ENCODE measurements at regions not wholly inside any gene's neighbourhood (a gene's known extent, or its start where the extent isn't known, plus 50 kb on each side); places are given as distances from the start of the nearest gene placed in this dataset.

DNA sequence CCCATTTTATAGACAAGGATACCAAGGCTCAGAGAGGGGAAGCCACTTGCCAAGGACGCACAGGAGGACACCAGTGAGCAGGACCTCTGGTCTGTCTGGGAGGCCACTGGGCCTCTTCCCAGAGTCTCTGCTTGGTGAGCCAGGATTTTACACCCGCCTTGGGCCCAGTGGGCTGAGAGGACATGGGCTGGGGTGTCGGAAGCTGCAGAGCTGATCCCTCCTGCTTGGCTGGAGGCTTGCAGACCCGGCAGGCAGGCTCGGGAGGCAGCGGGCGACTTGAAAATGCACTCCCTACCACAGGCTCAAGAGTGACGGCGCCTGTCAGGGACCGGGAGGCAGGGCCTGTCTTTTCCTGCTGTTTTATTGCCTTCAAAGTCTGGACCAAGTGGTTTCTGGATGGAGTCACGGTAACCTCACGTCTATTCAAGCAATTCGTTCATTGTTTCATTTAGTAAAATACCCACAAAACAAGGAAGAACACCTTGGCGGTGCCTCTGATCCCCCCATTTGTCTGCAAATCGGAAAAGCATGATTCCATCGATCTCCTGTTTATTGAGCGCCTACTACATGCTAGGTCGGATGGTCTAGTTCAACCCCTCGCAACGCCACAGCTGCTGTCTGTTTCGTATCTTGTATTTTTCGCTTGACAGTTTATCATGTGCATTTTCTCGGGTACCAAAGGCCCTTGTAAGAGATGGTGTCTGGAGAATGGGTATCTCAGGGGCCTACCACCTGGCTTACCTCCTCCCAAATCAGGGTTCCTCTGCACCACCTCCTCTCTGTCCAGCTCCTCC, 108.1 kb upstream of the IER5L start:
- Histone ChIP-seq H2AFZ (ENCODE audit: low read depth) (no peak overlapping the region), H3K36me3 (replicated peaks in 1 of 2; ENCODE audit: control insufficient read depth in 1 of 2, insufficient read depth in 2 of 2, low read length in 1 of 2) (no peaks in the 10 kb centered on the region), H3K9ac (no peak overlapping the region), H3K9me3 (no peaks in the 10 kb centered on the region), H3K4me3 (ENCODE audit: low read depth in 2 of 2, low read length in 1 of 2) (no peak overlapping the region), H4K20me1 (ENCODE audit: insufficient read depth) (no peaks in the 10 kb centered on the region), H3K79me2 (ENCODE audit: insufficient read depth) (no peaks in the 10 kb centered on the region), H3F3A (replicated peaks; ENCODE audit: insufficient read depth) (no peaks in the 10 kb centered on the region), H3K4me2 (no peak overlapping the region), H3K9me2 (no peaks in the 10 kb centered on the region), H3K27ac (ENCODE audit: low read depth in 2 of 2, low read length in 1 of 2) (no peak overlapping the region), H3K4me1 (ENCODE audit: control insufficient read depth in 1 of 2, insufficient read depth in 2 of 2, low read depth in 1 of 2, low read length in 1 of 2) (no peaks in the 10 kb centered on the region; a peak in 1 of 4 replicates), H3K27me3 (ENCODE audit: insufficient read depth) (no peaks in the 10 kb centered on the region)
- WGBS (ENCODE audit: low lambda C conversion rate), result 95% methylated on average over 20 of the region's 23 CpGs
- POLR2A ChIA-PET, result interaction anchor here (0.7 kb wide), 1 partner anchor 213 kb away, joined by 3 read pairs; no protein-coding TSS in a partner anchor
- TF ChIP-seq, protein P1, sequence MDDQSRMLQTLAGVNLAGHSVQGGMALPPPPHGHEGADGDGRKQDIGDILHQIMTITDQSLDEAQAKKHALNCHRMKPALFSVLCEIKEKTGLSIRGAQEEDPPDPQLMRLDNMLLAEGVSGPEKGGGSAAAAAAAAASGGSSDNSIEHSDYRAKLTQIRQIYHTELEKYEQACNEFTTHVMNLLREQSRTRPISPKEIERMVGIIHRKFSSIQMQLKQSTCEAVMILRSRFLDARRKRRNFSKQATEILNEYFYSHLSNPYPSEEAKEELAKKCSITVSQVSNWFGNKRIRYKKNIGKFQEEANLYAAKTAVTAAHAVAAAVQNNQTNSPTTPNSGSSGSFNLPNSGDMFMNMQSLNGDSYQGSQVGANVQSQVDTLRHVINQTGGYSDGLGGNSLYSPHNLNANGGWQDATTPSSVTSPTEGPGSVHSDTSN (IDR thresholded peaks at IDR 0.05), result no peak
- TF ChIP-seq FOSL2 (IDR thresholded peaks at IDR 0.05; ENCODE audit: borderline replicate concordance, low read depth) (no peak), CHD2 (IDR thresholded peaks at IDR 0.05; ENCODE audit: low read length, partially characterized antibody) (no peak), GATA2 (CRISPR knock-in tag; IDR thresholded peaks at IDR 0.05) (no peak), JUND (IDR thresholded peaks at IDR 0.05) (no peak), RAD21 (IDR thresholded peaks at IDR 0.05; ENCODE audit: low read length) (no peak), NRF1 (IDR thresholded peaks at IDR 0.05; ENCODE audit: low read depth, low read length) (no peak), MEF2A (IDR thresholded peaks at IDR 0.05; ENCODE audit: borderline replicate concordance, low read depth) (no peak), TAF1 (IDR thresholded peaks at IDR 0.05; ENCODE audit: borderline replicate concordance, low read depth, low read length) (no peak), TCF12 (IDR thresholded peaks at IDR 0.05) (no peak), EZH2phosphoT487 (IDR thresholded peaks at IDR 0.05; ENCODE audit: borderline replicate concordance, low read depth) (no peak), GABPA (IDR thresholded peaks at IDR 0.05; ENCODE audit: low read depth) (no peak), EP300 (IDR thresholded peaks at IDR 0.05; ENCODE audit: borderline replicate concordance in 1 of 2, low read depth in 1 of 2, low read length in 1 of 2) (no peak), SIN3A (IDR thresholded peaks at IDR 0.05; ENCODE audit: borderline replicate concordance, low read depth, low read length) (no peak), POLR2AphosphoS5 (IDR thresholded peaks at IDR 0.05; ENCODE audit: low read depth, low read length) (no peak)
- TF ChIP-seq, protein P2, sequence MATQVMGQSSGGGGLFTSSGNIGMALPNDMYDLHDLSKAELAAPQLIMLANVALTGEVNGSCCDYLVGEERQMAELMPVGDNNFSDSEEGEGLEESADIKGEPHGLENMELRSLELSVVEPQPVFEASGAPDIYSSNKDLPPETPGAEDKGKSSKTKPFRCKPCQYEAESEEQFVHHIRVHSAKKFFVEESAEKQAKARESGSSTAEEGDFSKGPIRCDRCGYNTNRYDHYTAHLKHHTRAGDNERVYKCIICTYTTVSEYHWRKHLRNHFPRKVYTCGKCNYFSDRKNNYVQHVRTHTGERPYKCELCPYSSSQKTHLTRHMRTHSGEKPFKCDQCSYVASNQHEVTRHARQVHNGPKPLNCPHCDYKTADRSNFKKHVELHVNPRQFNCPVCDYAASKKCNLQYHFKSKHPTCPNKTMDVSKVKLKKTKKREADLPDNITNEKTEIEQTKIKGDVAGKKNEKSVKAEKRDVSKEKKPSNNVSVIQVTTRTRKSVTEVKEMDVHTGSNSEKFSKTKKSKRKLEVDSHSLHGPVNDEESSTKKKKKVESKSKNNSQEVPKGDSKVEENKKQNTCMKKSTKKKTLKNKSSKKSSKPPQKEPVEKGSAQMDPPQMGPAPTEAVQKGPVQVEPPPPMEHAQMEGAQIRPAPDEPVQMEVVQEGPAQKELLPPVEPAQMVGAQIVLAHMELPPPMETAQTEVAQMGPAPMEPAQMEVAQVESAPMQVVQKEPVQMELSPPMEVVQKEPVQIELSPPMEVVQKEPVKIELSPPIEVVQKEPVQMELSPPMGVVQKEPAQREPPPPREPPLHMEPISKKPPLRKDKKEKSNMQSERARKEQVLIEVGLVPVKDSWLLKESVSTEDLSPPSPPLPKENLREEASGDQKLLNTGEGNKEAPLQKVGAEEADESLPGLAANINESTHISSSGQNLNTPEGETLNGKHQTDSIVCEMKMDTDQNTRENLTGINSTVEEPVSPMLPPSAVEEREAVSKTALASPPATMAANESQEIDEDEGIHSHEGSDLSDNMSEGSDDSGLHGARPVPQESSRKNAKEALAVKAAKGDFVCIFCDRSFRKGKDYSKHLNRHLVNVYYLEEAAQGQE (IDR thresholded peaks at IDR 0.05; ENCODE audit: low read depth, low read length), result no peak
- TF ChIP-seq, protein P3, sequence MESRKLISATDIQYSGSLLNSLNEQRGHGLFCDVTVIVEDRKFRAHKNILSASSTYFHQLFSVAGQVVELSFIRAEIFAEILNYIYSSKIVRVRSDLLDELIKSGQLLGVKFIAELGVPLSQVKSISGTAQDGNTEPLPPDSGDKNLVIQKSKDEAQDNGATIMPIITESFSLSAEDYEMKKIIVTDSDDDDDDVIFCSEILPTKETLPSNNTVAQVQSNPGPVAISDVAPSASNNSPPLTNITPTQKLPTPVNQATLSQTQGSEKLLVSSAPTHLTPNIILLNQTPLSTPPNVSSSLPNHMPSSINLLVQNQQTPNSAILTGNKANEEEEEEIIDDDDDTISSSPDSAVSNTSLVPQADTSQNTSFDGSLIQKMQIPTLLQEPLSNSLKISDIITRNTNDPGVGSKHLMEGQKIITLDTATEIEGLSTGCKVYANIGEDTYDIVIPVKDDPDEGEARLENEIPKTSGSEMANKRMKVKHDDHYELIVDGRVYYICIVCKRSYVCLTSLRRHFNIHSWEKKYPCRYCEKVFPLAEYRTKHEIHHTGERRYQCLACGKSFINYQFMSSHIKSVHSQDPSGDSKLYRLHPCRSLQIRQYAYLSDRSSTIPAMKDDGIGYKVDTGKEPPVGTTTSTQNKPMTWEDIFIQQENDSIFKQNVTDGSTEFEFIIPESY (IDR thresholded peaks at IDR 0.05; ENCODE audit: borderline replicate concordance, low read depth), result no peak
- TF ChIP-seq, protein P4, sequence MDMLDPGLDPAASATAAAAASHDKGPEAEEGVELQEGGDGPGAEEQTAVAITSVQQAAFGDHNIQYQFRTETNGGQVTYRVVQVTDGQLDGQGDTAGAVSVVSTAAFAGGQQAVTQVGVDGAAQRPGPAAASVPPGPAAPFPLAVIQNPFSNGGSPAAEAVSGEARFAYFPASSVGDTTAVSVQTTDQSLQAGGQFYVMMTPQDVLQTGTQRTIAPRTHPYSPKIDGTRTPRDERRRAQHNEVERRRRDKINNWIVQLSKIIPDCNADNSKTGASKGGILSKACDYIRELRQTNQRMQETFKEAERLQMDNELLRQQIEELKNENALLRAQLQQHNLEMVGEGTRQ (IDR thresholded peaks at IDR 0.05; ENCODE audit: borderline replicate concordance, low read depth, low read length), result no peak
- TF ChIP-seq, protein P5, sequence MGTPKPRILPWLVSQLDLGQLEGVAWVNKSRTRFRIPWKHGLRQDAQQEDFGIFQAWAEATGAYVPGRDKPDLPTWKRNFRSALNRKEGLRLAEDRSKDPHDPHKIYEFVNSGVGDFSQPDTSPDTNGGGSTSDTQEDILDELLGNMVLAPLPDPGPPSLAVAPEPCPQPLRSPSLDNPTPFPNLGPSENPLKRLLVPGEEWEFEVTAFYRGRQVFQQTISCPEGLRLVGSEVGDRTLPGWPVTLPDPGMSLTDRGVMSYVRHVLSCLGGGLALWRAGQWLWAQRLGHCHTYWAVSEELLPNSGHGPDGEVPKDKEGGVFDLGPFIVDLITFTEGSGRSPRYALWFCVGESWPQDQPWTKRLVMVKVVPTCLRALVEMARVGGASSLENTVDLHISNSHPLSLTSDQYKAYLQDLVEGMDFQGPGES (IDR thresholded peaks at IDR 0.05; ENCODE audit: low read depth, low read length), result no peak
- CTCF ChIA-PET, result interaction anchor here (0.6 kb wide), 1 partner anchor 584 kb away, joined by 3 read pairs; no protein-coding TSS in a partner anchor
- no peak for DNase-seq
